ENCODE measurements at regions not wholly inside any gene's neighbourhood (a gene's known extent, or its start where the extent isn't known, plus 50 kb on each side); places are given as distances from the start of the nearest gene placed in this dataset.
A peak's percentile ranks its signal among the peaks of the same experiment; 100 is the strongest.

- Mint-ChIP-seq H3K4me3 (ENCODE audit: unreplicated experiment) (no peak overlapping the region), H3K27ac (ENCODE audit: unreplicated experiment) (no peak overlapping the region), H3K36me3 (ENCODE audit: unreplicated experiment) (peaks cover 4% of the 10 kb centered on the region), H3K4me1 (ENCODE audit: unreplicated experiment) (peaks cover 4% of the 10 kb centered on the region), H3K9me3 (ENCODE audit: unreplicated experiment) (peaks cover 6% of the 10 kb centered on the region), H3K27me3 (ENCODE audit: unreplicated experiment) (peaks cover 13% of the 10 kb centered on the region)
- no peak for TF ChIP-seq CTCF (IDR thresholded peaks at IDR 0.05)
- DNase-seq (ENCODE audit: extremely low spot score, unreplicated experiment), result no peak
These were observed 120.1 kb downstream of the GC start for GRCh38 chr4:71663780-71664179.

- Mint-ChIP-seq H3K4me1 (ENCODE audit: unreplicated experiment) (peaks cover 4% of the 10 kb centered on the region), H3K36me3 (ENCODE audit: unreplicated experiment) (peaks cover 7% of the 10 kb centered on the region), H3K27me3 (ENCODE audit: unreplicated experiment) (peaks cover 15% of the 10 kb centered on the region), H3K4me3 (ENCODE audit: unreplicated experiment) (no peak overlapping the region), H3K27ac (ENCODE audit: unreplicated experiment) (no peak overlapping the region), H3K9me3 (ENCODE audit: unreplicated experiment) (peaks cover 4% of the 10 kb centered on the region)
- no peak for TF ChIP-seq CTCF (IDR thresholded peaks at IDR 0.05)
- DNase-seq (ENCODE audit: extremely low spot score, unreplicated experiment), result no peak
These were observed 123.9 kb downstream of the GC start for GRCh38 chr4:71659979-71660378.

GRCh38 chr4:71648923-71649322 lies 135.0 kb downstream of the GC start:
- Mint-ChIP-seq H3K36me3 (ENCODE audit: unreplicated experiment) (no peaks in the 10 kb centered on the region), H3K27ac (ENCODE audit: unreplicated experiment) (no peak overlapping the region)

GRCh38 chr4:71648448-71648847 lies 135.4 kb downstream of the GC start:
- no peak for DNase-seq (ENCODE audit: extremely low spot score, unreplicated experiment)
- Mint-ChIP-seq H3K4me3 (ENCODE audit: unreplicated experiment) (no peak overlapping the region), H3K9me3 (ENCODE audit: unreplicated experiment) (no peaks in the 10 kb centered on the region), H3K27ac (ENCODE audit: unreplicated experiment) (no peak overlapping the region), H3K36me3 (ENCODE audit: unreplicated experiment) (peaks cover 2% of the 10 kb centered on the region), H3K27me3 (ENCODE audit: unreplicated experiment) (no peaks in the 10 kb centered on the region), H3K4me1 (ENCODE audit: unreplicated experiment) (peaks cover 7% of the 10 kb centered on the region)
- TF ChIP-seq CTCF (IDR thresholded peaks at IDR 0.05), result no peak

More at GRCh38 chr4:71648923-71649322, 135.0 kb downstream of the GC start:
- H3K4me3 Mint-ChIP-seq (ENCODE audit: unreplicated experiment), result no peak overlapping the region
- no peaks in the 10 kb centered on the region for H3K27me3 Mint-ChIP-seq (ENCODE audit: unreplicated experiment)
- DNase-seq (ENCODE audit: extremely low spot score, unreplicated experiment), result no peak
- no peak for TF ChIP-seq CTCF (IDR thresholded peaks at IDR 0.05)
- H3K4me1 Mint-ChIP-seq (ENCODE audit: unreplicated experiment), result peaks cover 7% of the 10 kb centered on the region
- H3K9me3 Mint-ChIP-seq (ENCODE audit: unreplicated experiment), result no peaks in the 10 kb centered on the region

GRCh38 chr4:71639380-71639779 lies 144.5 kb downstream of the GC start:
- TF ChIP-seq CTCF (IDR thresholded peaks at IDR 0.05), result no peak
- Mint-ChIP-seq H3K27ac (ENCODE audit: unreplicated experiment) (peak overlapping the region; percentile 21), H3K36me3 (ENCODE audit: unreplicated experiment) (peaks cover 7% of the 10 kb centered on the region), H3K27me3 (ENCODE audit: unreplicated experiment) (peaks cover 5% of the 10 kb centered on the region), H3K4me1 (ENCODE audit: unreplicated experiment) (no peaks in the 10 kb centered on the region), H3K4me3 (ENCODE audit: unreplicated experiment) (no peak overlapping the region), H3K9me3 (ENCODE audit: unreplicated experiment) (no peaks in the 10 kb centered on the region)
- no peak for DNase-seq (ENCODE audit: extremely low spot score, unreplicated experiment)
